HFFc6 (cell line): ENCODE measurements at regions not wholly inside any gene's neighbourhood (a gene's known extent, or its start where the extent isn't known, plus 50 kb on each side); places are given as distances from the start of the nearest gene placed in this dataset.
"Not testable (repeated sequence)": the region's sequence is repeated elsewhere in the genome, so short reads cannot be mapped to it uniquely, and the experiment has no call there.

Experiments
- DNase-seq: peaks from one replicate; pipeline ENCODE4 v3.0.0-alpha.2; 2018
- H3K27ac Mint-ChIP-seq: 2 replicates; pipeline ENCODE4 v1.8.0; 2020; ENCODE audit warnings: mild to moderate bottlenecking, mixed read lengths
- H3K27me3 Mint-ChIP-seq: 2 replicates; pipeline ENCODE4 v1.8.0; 2021; ENCODE audit warnings: mild to moderate bottlenecking, moderate library complexity, mixed read lengths; ENCODE audit not compliant: insufficient read depth
- H3K36me3 Mint-ChIP-seq: 2 replicates; pipeline ENCODE4 v1.8.0; 2021; ENCODE audit warnings: low read depth, mixed read lengths
- H3K4me1 Mint-ChIP-seq: 2 replicates; pipeline ENCODE4 v1.8.0; 2020; ENCODE audit warnings: low read depth, mixed read lengths
- H3K4me3 Mint-ChIP-seq: 2 replicates; pipeline ENCODE4 v1.8.0; 2020; ENCODE audit warnings: mild to moderate bottlenecking, moderate library complexity, mixed read lengths
- H3K9me3 Mint-ChIP-seq: 2 replicates; pipeline ENCODE4 v1.8.0; 2020; ENCODE audit warnings: mild to moderate bottlenecking, mixed read lengths
- CTCF ChIP-seq: fragments of 200-600 bp; sonication (generic); IDR thresholded peaks from 2 replicates; pipeline ENCODE4 v1.5.0; 2021; ENCODE audit warnings: antibody characterized with exemption, mild to moderate bottlenecking

- no peak for TF ChIP-seq CTCF
- H3K4me1 Mint-ChIP-seq: peaks cover 17% of the 10 kb centered on the region
- H3K27me3 Mint-ChIP-seq: no peaks in the 10 kb centered on the region; the same call in 1 of the 2 replicates
- H3K27ac Mint-ChIP-seq: no peak overlapping the region
- H3K36me3 Mint-ChIP-seq: no peaks in the 10 kb centered on the region
- no peak overlapping the region for H3K4me3 Mint-ChIP-seq
- no peak for DNase-seq
- no peaks in the 10 kb centered on the region for H3K9me3 Mint-ChIP-seq
Observed at GRCh38 chr2:207341112-207341750, 175.5 kb upstream of the KLF7 start.

- no peak for TF ChIP-seq CTCF
- no peaks in the 10 kb centered on the region; the same call in 1 of the 2 replicates for H3K27me3 Mint-ChIP-seq
- H3K27ac Mint-ChIP-seq: no peak overlapping the region
- peaks cover 14% of the 10 kb centered on the region for H3K4me1 Mint-ChIP-seq
- H3K36me3 Mint-ChIP-seq: 0 out of 2 replicates have a peak, but pooled peaks cover 3% of the 10 kb centered on the region
- DNase-seq: no peak
- H3K4me3 Mint-ChIP-seq: no peak overlapping the region
- no peaks in the 10 kb centered on the region for H3K9me3 Mint-ChIP-seq
Observed at GRCh38 chr2:207341804-207342203, 176.1 kb upstream of the KLF7 start.

GRCh38 chr2:207344596-207345394 lies 179.0 kb upstream of the KLF7 start:
- not testable (repeated sequence) for H3K27me3 Mint-ChIP-seq, H3K4me1 Mint-ChIP-seq, H3K27ac Mint-ChIP-seq, H3K4me3 Mint-ChIP-seq, DNase-seq
- peaks cover 21% of the 10 kb centered on the region for H3K36me3 Mint-ChIP-seq
- peaks cover 15% of the 10 kb centered on the region for H3K9me3 Mint-ChIP-seq

DNA sequence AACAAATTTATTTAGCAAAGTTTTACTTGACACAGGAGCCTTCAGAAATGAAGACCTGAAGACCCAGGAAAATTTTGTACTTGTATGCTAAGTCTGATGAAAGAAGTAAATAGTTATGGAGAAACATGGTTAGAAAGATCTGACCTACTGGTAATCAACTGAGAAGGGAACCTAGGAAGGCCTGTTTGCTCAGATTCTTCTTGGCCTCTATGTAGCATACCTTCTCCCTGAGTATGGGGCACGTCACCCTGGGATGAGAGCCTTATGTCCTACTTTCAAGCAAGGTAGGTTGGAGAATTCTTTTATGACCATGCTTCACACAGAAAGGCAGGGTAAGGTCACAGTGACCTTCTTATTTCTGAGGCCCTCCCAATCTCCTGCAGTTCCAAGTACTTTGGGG lies 178.6 kb upstream of the CREB1 start:
- no peaks in the 10 kb centered on the region for H3K4me1 Mint-ChIP-seq
- DNase-seq: no peak
- H3K36me3 Mint-ChIP-seq: peaks cover 21% of the 10 kb centered on the region
- no peak for TF ChIP-seq CTCF
- H3K4me3 Mint-ChIP-seq: no peak overlapping the region
- no peaks in the 10 kb centered on the region for H3K27me3 Mint-ChIP-seq
- peaks cover 15% of the 10 kb centered on the region for H3K9me3 Mint-ChIP-seq
- H3K27ac Mint-ChIP-seq: no peak overlapping the region

DNA sequence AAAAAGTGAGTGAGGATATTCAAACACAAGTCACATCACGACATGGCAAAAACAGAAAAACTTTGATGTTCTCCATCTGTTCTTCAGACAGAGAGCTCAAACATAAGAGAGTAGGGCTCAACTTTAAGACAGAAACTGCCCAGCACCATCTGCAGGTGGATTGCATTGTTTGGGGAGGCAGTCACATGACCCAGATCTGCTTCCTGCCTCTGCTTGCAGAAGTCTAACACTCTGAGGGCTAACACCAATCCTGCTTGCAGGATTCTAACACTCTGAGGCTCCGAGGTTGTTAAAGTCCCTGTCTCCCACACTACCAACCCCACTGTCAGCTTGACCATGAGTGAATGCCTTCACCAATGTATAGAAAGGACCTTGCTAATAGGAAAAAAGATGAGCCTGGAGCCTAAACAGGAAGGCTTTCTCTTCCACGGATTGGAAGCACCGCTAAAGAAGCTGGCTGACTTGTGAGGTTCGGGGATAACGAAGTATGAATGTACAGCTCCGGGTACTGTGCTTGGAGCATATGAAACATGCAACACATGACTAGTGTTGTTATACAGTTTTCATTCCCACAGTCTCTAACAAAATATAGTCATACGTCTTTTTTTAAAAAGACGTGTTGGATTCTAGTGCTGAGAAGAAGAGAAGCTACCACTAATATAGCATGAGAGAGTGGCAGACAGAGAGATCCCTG lies 176.6 kb upstream of the CREB1 start:
- Mint-ChIP-seq H3K36me3 (peaks cover 6% of the 10 kb centered on the region; the same call in 1 of the 2 replicates), H3K27me3 (no peaks in the 10 kb centered on the region), H3K4me3 (no peak overlapping the region), H3K4me1 (no peaks in the 10 kb centered on the region), H3K9me3 (peaks cover 2% of the 10 kb centered on the region; the same call in 1 of the 2 replicates), H3K27ac (no peak overlapping the region)
- DNase-seq: no peak
- no peak for TF ChIP-seq CTCF

DNA sequence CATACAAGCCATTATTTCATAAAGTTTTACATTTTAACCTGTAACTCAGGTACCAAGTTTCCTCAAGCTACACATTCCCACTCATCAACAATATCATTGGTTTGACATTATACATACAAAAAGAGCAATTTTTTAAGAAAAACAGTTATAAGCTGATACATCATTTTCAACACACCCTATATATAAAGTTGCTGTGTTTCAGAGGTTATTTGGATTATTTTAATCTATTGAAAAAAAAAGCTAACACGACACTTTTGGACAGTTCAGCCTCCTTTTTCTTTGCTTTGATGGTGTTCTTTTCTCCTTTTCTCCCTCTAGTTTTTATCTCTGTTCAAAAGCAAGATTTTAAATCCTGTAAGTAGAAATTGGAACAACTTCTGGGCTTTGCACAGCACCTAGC lies 175.9 kb upstream of the CREB1 start:
- H3K9me3 Mint-ChIP-seq: no peaks in the 10 kb centered on the region
- no peak overlapping the region for H3K4me3 Mint-ChIP-seq
- H3K27me3 Mint-ChIP-seq: no peaks in the 10 kb centered on the region
- no peaks in the 10 kb centered on the region for H3K36me3 Mint-ChIP-seq
- H3K27ac Mint-ChIP-seq: no peak overlapping the region
- DNase-seq: no peak
- no peaks in the 10 kb centered on the region for H3K4me1 Mint-ChIP-seq
- TF ChIP-seq CTCF: no peak
